Mesenchymal stem cell (in vitro differentiated cells and primary cell): ENCODE measurements at regions not wholly inside any gene's neighbourhood (a gene's known extent, or its start where the extent isn't known, plus 50 kb on each side); places are given as distances from the start of the nearest gene placed in this dataset.

ENCODE experiments used
- DNase-seq: peaks from one replicate; pipeline ENCODE4 v3.0.0-alpha.2; 2013
- H2AFZ ChIP-seq: one replicate; pipeline ENCODE4 v1.6.1; 2013; ENCODE audit warnings: low read depth, mild to moderate bottlenecking, control low read depth, inconsistent platforms, low read length, moderate library complexity
- H2AK5ac ChIP-seq: 2 replicates; pipeline ENCODE4 v1.6.1; 2013; ENCODE audit warnings: low read length, moderate library complexity, mild to moderate bottlenecking, inconsistent platforms; ENCODE audit not compliant: severe bottlenecking
- H2BK120ac ChIP-seq: one replicate; pipeline ENCODE4 v1.6.1; 2013; ENCODE audit warnings: low read depth, mild to moderate bottlenecking, inconsistent platforms, low read length, moderate library complexity
- H2BK12ac ChIP-seq, 2 experiments: one replicate each; pipeline ENCODE4 v1.6.1; 2013; ENCODE audit warnings: inconsistent platforms in 2 of 2, low read length in 2 of 2, mild to moderate bottlenecking in 2 of 2, moderate library complexity in 2 of 2, control low read depth in 1 of 2
- H2BK15ac ChIP-seq: one replicate; pipeline ENCODE4 v1.6.1; 2013; ENCODE audit warnings: mild to moderate bottlenecking, low read depth, inconsistent platforms; ENCODE audit not compliant: poor library complexity, severe bottlenecking
- H2BK5ac ChIP-seq: 2 replicates; pipeline ENCODE4 v1.6.1; 2013; ENCODE audit warnings: low read depth, mild to moderate bottlenecking, low read length, control low read depth, inconsistent platforms; ENCODE audit not compliant: poor library complexity, severe bottlenecking
- H3K14ac ChIP-seq, 2 experiments: one replicate each; pipeline ENCODE4 v1.6.1; 2013; ENCODE audit warnings: inconsistent platforms in 2 of 2, low read length in 2 of 2, control low read depth in 1 of 2, mild to moderate bottlenecking in 1 of 2, moderate library complexity in 1 of 2
- H3K18ac ChIP-seq, 2 experiments: one replicate each; pipeline ENCODE4 v1.6.1; 2013; ENCODE audit warnings: inconsistent platforms in 2 of 2, low read length in 2 of 2, control low read depth in 1 of 2, low read depth in 1 of 2, mild to moderate bottlenecking in 1 of 2
- H3K23ac ChIP-seq, 2 experiments: one replicate each; pipeline ENCODE4 v1.6.1; 2013; ENCODE audit warnings: inconsistent platforms in 2 of 2, low read length in 2 of 2, mild to moderate bottlenecking in 2 of 2, moderate library complexity in 2 of 2, control low read depth in 1 of 2
- H3K27ac ChIP-seq: 2 replicates; pipeline ENCODE4 v1.5.1; 2013; ENCODE audit warnings: mild to moderate bottlenecking, moderate library complexity, low read length, control low read depth, inconsistent platforms; ENCODE audit not compliant: poor library complexity, severe bottlenecking
- H3K27me3 ChIP-seq, 2 experiments: 2 replicates each; pipeline versions ENCODE4 v1.6.1 to v1.7.0; 2013; ENCODE audit warnings: low read length in 2 of 2, mild to moderate bottlenecking in 2 of 2, moderate library complexity in 2 of 2, control low read depth in 1 of 2, inconsistent platforms in 1 of 2; ENCODE audit not compliant: control insufficient read depth in 1 of 2, insufficient read depth in 1 of 2
- H3K36me3 ChIP-seq, 2 experiments: 2 replicates each; pipeline versions ENCODE4 v1.6.1 to v1.7.0; 2013; ENCODE audit warnings: low read length in 2 of 2, control low read depth in 1 of 2, inconsistent platforms in 1 of 2, low read depth in 1 of 2, mild to moderate bottlenecking in 1 of 2; ENCODE audit not compliant: insufficient read depth in 2 of 2, control insufficient read depth in 1 of 2
- H3K4ac ChIP-seq, 2 experiments: one replicate each; pipeline ENCODE4 v1.6.1; 2013; ENCODE audit warnings: inconsistent platforms in 2 of 2, low read length in 2 of 2, mild to moderate bottlenecking in 2 of 2, moderate library complexity in 2 of 2, control low read depth in 1 of 2, low read depth in 1 of 2
- H3K4me1 ChIP-seq: 2 replicates; pipeline ENCODE4 v1.6.1; 2013; ENCODE audit warnings: low read depth, low read length, control low read depth; ENCODE audit not compliant: control insufficient read depth, insufficient read depth
- H3K4me2 ChIP-seq: 2 replicates; pipeline ENCODE4 v1.6.1; 2013; ENCODE audit warnings: low read length, mild to moderate bottlenecking, inconsistent platforms; ENCODE audit not compliant: poor library complexity, severe bottlenecking
- H3K4me3 ChIP-seq, 2 experiments: 2 replicates each; pipeline versions ENCODE4 v1.5.1 to v1.7.0; 2013; ENCODE audit warnings: low read length in 2 of 2, mild to moderate bottlenecking in 2 of 2, control low read depth in 1 of 2, low read depth in 1 of 2; ENCODE audit not compliant: insufficient read depth in 1 of 2
- H3K79me1 ChIP-seq: replicated peaks from 2 replicates; pipeline ENCODE4 v1.6.1; 2013; ENCODE audit warnings: mild to moderate bottlenecking, control low read depth, low read length, inconsistent platforms; ENCODE audit not compliant: poor library complexity, severe bottlenecking
- H3K9ac ChIP-seq: 2 replicates; pipeline ENCODE4 v1.7.0; 2013; ENCODE audit warnings: mild to moderate bottlenecking, low read length, moderate library complexity
- H3K9me3 ChIP-seq: 2 replicates; pipeline ENCODE4 v1.7.0; 2013; ENCODE audit warnings: mild to moderate bottlenecking, low read length; ENCODE audit not compliant: control insufficient read depth
- H4K8ac ChIP-seq: one replicate; pipeline ENCODE4 v1.6.1; 2013; ENCODE audit warnings: inconsistent platforms, mild to moderate bottlenecking, low read length, moderate library complexity
- H4K91ac ChIP-seq: one replicate; pipeline ENCODE4 v1.6.1; 2013; ENCODE audit warnings: mild to moderate bottlenecking, low read length, inconsistent platforms
- WGBS: methylation state at CpG from one replicate; pipeline ENCODE4 v1.1.7; 2013; ENCODE audit warnings: mixed read lengths; 5-methylcytosine and 5-hydroxymethylcytosine counted together

GRCh38 chr13:99905814-99906213 is 65.8 kb downstream of the ZIC5 start:
- Histone ChIP-seq H3K4me3 (no peak overlapping the region), H3K79me1 (no peaks in the 10 kb centered on the region), H3K9me3 (no peaks in the 10 kb centered on the region), H3K4me2 (no peak overlapping the region), H2AK5ac (no peak overlapping the region), H3K14ac (no peak overlapping the region), H2AFZ (no peak overlapping the region), H3K9ac (no peak overlapping the region), H2BK5ac (no peak overlapping the region), H3K23ac (no peak overlapping the region), H4K91ac (no peak overlapping the region), H3K27me3 (peaks cover 3 to 77% of the 10 kb centered on the region in 2 experiments), H2BK15ac (no peak overlapping the region), H3K36me3 (no peaks in the 10 kb centered on the region), H3K27ac (no peak overlapping the region), H4K8ac (no peak overlapping the region), H3K4ac (no peak overlapping the region), H3K18ac (no peak overlapping the region), H3K4me1 (peaks cover 4% of the 10 kb centered on the region), H2BK12ac (no peak overlapping the region), H2BK120ac (no peak overlapping the region)
- DNase-seq = no peak
- WGBS = 85% methylated on average over 4 of the region's 4 CpGs

GRCh38 chr13:99905224-99905623 is 66.3 kb downstream of the ZIC5 start:
- WGBS = 79% methylated on average over 3 of the region's 5 CpGs

GRCh38 chr13:99903140-99903539 is 68.4 kb downstream of the ZIC5 start:
- DNase-seq = no peak
- Histone ChIP-seq H2BK5ac (no peak overlapping the region), H2BK15ac (no peak overlapping the region), H2AK5ac (no peak overlapping the region), H3K27ac (no peak overlapping the region), H3K23ac (no peak overlapping the region), H3K4me1 (peaks cover 3% of the 10 kb centered on the region), H2BK120ac (no peak overlapping the region), H3K9me3 (no peaks in the 10 kb centered on the region), H3K14ac (no peak overlapping the region), H3K27me3 (peaks cover 5 to 74% of the 10 kb centered on the region in 2 experiments), H4K91ac (no peak overlapping the region), H4K8ac (no peak overlapping the region), H3K18ac (no peak overlapping the region), H3K4ac (no peak overlapping the region), H3K79me1 (no peaks in the 10 kb centered on the region), H3K4me3 (no peak overlapping the region), H2BK12ac (no peak overlapping the region), H3K4me2 (no peak overlapping the region), H3K9ac (no peak overlapping the region), H3K36me3 (no peaks in the 10 kb centered on the region), H2AFZ (no peak overlapping the region)
- WGBS = 93% methylated on average over 6 of the region's 7 CpGs

More at GRCh38 chr13:99905224-99905623, 66.3 kb downstream of the ZIC5 start:
- no peak overlapping the region for H2BK15ac ChIP-seq
- no peak overlapping the region for H3K4me2 ChIP-seq
- peaks cover 2 to 79% of the 10 kb centered on the region in 2 experiments for H3K27me3 ChIP-seq
- no peaks in the 10 kb centered on the region for H3K79me1 ChIP-seq
- no peak overlapping the region for H2AK5ac ChIP-seq
- no peak overlapping the region for H3K14ac ChIP-seq
- no peak overlapping the region for H3K23ac ChIP-seq
- no peak overlapping the region for H2BK120ac ChIP-seq
- H3K27ac ChIP-seq = no peak overlapping the region
- no peaks in the 10 kb centered on the region for H3K9me3 ChIP-seq
- no peak overlapping the region for H4K8ac ChIP-seq
- no peak overlapping the region for H3K18ac ChIP-seq
- no peak overlapping the region for H2AFZ ChIP-seq
- no peak overlapping the region for H3K4ac ChIP-seq
- H3K4me1 ChIP-seq = peaks cover 4% of the 10 kb centered on the region
- DNase-seq = no peak
- H3K36me3 ChIP-seq = no peaks in the 10 kb centered on the region
- H2BK12ac ChIP-seq = no peak overlapping the region
- no peak overlapping the region for H4K91ac ChIP-seq
- H2BK5ac ChIP-seq = no peak overlapping the region
- H3K4me3 ChIP-seq = no peak overlapping the region
- no peak overlapping the region for H3K9ac ChIP-seq

GRCh38 chr13:99902657-99903056 is 68.9 kb downstream of the ZIC5 start:
- H2BK120ac ChIP-seq = no peak overlapping the region
- H3K4me2 ChIP-seq = no peak overlapping the region
- no peak overlapping the region for H3K14ac ChIP-seq
- no peak overlapping the region for H3K4me3 ChIP-seq
- no peak overlapping the region for H4K8ac ChIP-seq
- peaks cover 5 to 74% of the 10 kb centered on the region in 2 experiments for H3K27me3 ChIP-seq
- no peaks in the 10 kb centered on the region for H3K36me3 ChIP-seq
- no peak overlapping the region for H3K18ac ChIP-seq
- H2AK5ac ChIP-seq = no peak overlapping the region
- H3K23ac ChIP-seq = no peak overlapping the region
- no peak for DNase-seq
- no peak overlapping the region for H3K4ac ChIP-seq
- H3K27ac ChIP-seq = no peak overlapping the region
- WGBS = 80% methylated on average over 4 of the region's 4 CpGs
- H4K91ac ChIP-seq = no peak overlapping the region
- no peak overlapping the region for H2BK5ac ChIP-seq
- no peak overlapping the region for H2BK12ac ChIP-seq
- no peak overlapping the region for H3K9ac ChIP-seq
- no peaks in the 10 kb centered on the region for H3K4me1 ChIP-seq
- no peaks in the 10 kb centered on the region for H3K79me1 ChIP-seq
- no peak overlapping the region for H2BK15ac ChIP-seq
- H3K9me3 ChIP-seq = no peaks in the 10 kb centered on the region
- H2AFZ ChIP-seq = no peak overlapping the region
